Gastroesophageal sphincter (tissue), 3 donors: ENCODE measurements at regions not wholly inside any gene's neighbourhood (a gene's known extent, or its start where the extent isn't known, plus 50 kb on each side); places are given as distances from the start of the nearest gene placed in this dataset.

Source experiments
- CTCF ChIP-seq, 4 experiments: fragments of 200-600 bp in 2 of 4; fragments of 450-650 bp in 2 of 4; sonication (generic) in 1 of 4; IDR thresholded peaks; one replicate each; pipeline ENCODE4 v1.5.1; 2017 to 2019; ENCODE audit warnings: antibody characterized with exemption in 4 of 4, mild to moderate bottlenecking in 2 of 4, moderate library complexity in 2 of 4
- EP300 ChIP-seq: sonication (generic); formaldehyde crosslinking; IDR thresholded peaks from one replicate; pipeline ENCODE4 v1.6.1; 2017; ENCODE audit warnings: antibody characterized with exemption, mild to moderate bottlenecking
- POLR2A ChIP-seq, 2 donors: fragments of 450-650 bp; IDR thresholded peaks; one replicate each; pipeline ENCODE4 v1.6.1; 2017; ENCODE audit warnings: antibody characterized with exemption in 2 of 2, mild to moderate bottlenecking in 2 of 2, moderate library complexity in 1 of 2
- POLR2AphosphoS5 ChIP-seq: sonication (generic); formaldehyde crosslinking; IDR thresholded peaks from one replicate; pipeline ENCODE4 v1.6.1; 2017; ENCODE audit warnings: antibody characterized with exemption

DNA sequence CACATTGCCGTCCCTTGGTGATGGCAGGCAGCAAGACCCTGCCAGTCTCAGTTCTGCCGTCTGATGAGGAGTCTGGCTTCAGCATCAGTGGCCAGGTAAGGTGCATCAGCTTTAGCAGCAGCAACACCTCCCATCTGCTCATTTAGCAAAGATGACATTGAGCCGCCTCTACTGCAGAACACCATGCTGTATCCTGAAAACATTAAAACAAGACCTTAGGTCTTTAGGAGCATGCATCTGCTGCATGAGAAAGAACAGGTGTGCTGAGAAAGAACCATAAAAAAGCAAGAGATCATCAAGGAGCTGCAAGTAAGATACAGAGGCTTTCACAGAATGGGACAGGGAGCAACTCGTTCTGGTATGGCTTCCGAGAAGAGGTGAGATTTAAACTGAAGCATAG lies 87.5 kb downstream of the SCN11A start:
- TF ChIP-seq POLR2AphosphoS5 = no peak
- TF ChIP-seq EP300 = no peak
- no peak for TF ChIP-seq CTCF (IDR thresholded peaks at IDR 0.05)
- TF ChIP-seq POLR2A (IDR thresholded peaks at IDR 0.05) = no peak
